Stimulated activated CD8-positive, alpha-beta memory T cell treated with anti-CD3 and anti-CD28 coated beads, Interleukin-12 subunit alpha, Interleukin-12 subunit beta, amount 100 ng/mL, for 4 hours (primary cell): ENCODE measurements at regions not wholly inside any gene's neighbourhood (a gene's known extent, or its start where the extent isn't known, plus 50 kb on each side); places are given as distances from the start of the nearest gene placed in this dataset.

Experiments
- DNase-seq: peaks from one replicate; pipeline ENCODE4 v3.0.0-alpha.2; 2020; ENCODE audit warnings: low read depth

DNA sequence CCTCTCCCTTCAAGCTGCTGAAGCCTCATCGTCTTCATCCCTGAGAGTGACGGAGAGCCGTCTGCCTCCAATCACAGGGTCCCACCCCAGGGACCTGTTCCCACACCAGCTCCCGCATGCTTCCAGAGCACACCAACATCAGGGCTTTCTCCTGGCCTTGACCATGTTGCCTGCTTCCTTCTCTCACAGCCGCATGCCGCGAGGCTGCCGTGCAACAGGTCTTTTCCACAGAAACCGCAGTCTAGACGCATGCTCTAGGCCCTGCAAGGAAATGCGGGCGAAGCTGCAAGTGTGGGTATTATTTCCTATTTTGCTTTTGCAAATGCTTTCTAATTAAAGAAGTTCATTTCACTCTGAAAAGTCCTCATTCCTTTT lies 277.8 kb downstream of the EIPR1 start:
- DNase-seq, result no peak

DNA sequence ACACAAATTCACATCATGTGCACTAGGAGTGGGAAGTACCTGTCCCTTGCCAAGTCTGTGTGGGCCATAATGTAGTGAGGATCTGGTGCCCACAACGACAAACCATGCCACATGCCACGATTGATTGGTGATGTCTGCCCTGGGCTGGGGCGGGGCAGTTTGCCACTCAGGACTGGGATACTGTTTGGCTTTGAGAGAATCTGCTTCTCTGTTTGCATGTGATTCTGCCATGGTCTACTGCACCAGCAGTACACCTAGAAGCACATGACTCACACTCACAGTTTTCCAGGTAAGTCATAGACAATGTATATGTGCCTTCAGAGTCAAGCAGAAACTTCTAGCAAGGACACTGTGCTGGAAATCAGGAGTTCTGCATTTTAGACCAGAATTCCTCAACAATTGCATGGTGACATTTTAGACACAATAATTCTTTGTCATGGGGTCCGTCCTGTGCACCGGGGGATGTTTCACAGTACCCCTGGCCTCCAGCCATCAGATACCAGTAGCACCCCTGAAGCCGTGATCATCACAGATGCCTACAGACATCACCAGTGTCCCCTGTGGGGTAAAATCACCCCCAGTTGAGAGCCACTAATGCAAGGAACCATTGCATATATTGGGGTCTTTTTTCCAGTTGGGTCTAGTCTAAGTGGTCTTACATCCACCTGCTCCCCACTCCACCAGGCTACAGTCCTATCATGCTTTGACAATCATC lies 278.3 kb downstream of the EIPR1 start:
- DNase-seq, result no peak

DNA sequence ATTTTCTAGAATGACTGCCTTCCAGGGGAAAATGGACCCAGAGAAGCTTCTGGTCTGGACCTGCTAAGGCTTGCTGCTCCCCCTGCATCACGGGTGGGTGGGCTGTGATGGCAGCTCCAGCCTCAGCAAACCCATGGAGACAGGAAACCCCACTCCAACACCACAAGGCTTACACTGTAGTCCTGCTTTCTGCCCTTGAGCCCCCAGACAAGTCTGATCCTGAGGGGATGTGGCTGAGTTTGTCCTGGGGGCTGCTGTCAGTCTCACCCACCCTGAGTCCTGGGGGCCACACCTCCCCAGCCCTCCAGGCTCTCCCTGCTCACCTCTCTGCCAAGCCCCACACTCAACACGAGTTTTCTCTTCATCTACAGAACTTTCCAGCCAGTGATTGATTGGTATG lies 279.4 kb downstream of the EIPR1 start:
- DNase-seq, result no peak

DNA sequence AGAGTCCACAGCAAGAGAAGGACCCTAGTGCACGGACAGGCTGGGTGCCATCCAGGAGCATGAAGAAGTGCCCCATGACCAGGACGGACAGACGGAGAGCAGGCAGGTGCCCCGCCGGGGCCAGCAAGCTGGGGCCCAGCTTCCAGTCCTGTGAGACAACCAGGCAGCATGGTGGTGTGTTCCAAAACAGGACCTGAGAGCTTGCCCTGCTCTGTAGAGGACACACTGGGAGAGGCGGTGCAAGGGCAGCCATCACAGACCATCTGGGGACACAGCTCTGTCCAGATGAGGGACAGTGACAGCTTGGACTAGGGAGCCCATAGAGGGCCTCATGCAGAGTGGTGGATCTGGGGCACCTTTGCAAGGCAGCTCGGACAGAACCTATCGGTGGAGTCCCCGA lies 279.8 kb downstream of the EIPR1 start:
- no peak for DNase-seq

DNA sequence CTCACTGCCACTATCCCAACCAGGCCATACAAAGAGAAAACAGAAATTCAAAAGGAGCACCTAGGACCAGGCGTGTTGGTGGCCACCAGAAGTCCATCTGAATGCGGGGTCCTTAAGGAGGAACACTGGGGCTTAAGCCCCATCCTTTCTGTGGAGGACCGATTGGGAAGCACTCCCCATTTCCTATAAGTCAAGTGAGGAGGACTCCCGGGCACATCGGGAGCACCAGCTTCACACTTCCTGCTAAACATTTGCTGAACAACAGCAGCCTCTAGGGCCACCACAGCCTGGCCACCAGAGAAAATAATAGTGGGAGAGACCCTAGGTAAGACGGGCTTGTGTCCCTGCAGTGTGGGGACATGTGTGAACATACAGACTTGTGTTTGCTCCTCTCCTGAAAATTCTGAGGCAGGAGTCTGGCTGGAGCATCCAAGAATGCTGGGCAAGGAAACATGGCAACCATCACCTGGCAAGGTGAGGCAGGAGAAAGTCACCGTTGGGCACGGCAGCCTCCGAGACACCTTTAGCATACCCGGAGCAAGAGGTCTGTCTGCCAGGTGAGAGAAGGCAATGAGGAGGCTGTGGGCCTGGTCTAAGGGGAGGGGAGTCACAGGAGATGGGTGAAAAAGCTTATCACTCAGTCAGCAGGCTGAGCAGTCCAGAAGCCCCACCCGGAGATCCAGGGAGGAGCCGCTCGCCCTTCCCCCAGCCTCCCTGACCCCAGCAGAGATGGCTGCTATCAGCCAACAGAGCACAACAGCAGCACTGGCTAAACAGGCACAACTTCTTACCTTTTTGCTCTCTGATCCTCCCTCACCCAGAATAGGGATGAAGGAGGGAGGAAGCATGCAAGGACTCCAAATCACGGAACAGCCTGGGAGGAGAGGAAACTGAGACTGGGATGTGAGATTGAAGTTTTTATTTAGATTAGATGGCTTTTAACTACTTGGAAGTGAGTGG lies 282.3 kb downstream of the EIPR1 start:
- no peak for DNase-seq

DNA sequence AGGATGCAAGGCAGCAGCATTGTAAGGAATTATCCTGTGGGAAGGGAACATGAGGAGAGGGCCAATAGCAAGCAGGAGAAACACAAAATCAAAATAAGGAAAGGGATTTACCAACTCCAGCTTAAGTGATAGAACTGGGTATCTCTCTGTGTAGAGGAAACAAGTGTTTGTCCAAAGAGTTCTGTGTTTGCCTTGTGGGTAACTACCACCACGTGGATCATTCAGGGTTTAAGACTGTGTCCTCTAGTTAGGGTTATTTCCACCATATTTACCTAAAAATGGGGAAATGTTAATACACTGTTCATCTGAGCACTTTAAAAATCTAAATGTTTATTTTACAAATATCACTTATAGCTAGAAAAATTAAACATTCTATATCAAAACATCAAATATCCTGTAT lies 283.3 kb downstream of the EIPR1 start:
- no peak for DNase-seq

DNA sequence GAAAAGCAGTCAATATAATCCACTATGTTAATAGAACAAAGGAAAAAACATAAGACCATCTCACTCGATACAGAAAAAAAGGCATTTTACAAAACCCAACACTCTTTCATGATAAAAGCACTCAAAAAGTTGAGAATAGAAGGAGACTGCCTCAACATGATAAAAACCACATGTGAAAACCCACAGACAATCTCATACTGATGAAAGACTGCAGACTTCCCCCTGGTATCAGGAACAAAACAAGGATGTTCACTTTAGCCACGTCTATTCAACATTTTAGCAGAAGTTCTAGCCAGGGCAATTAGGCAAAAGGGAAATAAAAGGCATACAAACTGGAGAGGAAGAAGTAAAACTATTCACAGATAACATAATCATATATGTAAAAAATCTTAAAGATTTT lies 285.9 kb downstream of the EIPR1 start:
- DNase-seq, result no peak

DNA sequence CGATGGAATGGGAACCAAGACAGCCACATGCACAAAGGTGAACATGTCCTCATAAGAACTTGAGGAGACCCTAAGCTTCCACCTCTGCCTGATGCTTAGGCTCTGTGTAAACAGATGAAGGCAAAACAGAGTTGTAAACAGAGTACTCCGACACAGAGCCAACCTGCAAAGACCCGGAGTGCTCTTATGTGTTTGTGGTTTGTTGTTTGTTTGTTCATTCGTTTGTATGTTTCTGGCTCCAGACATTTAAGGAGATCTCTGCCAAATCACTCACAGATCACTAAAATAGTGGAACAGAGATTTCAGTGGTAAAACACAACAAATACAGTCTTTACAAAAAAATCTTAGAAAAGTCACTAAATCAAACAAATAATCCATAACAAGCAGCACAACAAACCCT lies 294.9 kb downstream of the EIPR1 start:
- DNase-seq, result no peak

DNA sequence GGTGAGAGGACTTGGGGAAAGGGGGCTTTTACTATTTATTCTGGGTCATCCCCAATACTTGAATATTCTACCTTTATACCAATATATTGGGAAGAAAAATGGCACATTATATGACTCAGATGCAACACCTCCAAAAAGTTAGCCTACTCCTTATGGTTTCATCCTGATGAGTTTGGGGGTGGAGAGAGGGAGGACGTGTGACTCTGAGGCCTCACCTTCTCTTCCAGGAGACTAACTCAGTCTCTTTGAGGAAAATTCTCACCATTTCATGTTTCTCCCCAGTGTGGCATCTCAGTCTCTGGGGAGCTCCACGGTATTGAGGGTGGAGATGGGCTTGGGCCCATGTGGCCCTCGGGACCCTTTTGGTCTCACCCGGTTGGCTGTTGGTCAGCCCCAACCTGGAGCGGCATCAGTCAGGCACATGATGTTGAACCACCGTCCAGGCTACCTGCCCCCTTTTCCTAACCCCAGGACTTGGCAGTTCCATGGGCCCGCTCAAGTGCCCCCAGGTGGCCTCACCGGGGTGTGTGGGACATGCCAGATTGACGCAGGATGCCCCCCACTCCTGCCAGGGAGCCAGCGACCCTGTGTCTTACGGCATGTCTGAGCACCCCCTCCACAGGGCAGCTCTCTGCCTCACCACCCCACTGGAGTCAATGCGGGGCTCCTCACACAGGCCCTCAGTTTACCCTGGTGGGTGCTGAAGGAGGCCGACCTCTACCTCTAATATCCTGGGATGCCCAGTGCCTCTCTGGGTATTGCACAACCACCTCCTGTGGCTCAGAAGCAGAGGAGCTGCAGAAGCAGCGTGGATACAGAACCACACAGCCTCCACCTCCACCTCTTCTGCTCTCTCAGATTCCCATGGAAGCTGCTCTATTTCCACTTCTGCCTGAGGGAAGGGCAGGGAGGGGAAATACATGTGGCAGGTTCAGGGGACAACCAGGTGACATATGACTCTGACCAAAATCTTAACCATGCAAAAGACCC lies 297.4 kb downstream of the EIPR1 start:
- DNase-seq, result no peak

DNA sequence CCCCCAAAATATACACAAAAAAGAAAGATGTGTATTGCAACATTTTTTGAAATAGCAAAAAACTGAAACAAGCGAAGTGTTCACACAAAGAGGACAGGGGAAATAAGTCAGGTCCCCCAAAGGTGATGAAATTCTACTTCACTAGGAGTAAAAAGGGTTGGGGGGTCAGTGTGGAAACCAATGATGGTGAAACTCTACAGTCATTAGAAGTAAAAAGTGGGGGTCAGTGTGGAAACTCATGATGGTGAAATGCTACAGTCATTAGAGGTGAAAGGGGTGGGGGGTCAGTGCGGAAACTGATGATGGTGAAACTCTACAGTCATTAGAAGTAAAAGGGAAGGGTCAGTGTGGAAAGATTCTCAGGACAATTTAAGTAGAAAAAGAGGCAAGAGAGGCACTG lies 298.2 kb downstream of the EIPR1 start:
- DNase-seq, result no peak

DNA sequence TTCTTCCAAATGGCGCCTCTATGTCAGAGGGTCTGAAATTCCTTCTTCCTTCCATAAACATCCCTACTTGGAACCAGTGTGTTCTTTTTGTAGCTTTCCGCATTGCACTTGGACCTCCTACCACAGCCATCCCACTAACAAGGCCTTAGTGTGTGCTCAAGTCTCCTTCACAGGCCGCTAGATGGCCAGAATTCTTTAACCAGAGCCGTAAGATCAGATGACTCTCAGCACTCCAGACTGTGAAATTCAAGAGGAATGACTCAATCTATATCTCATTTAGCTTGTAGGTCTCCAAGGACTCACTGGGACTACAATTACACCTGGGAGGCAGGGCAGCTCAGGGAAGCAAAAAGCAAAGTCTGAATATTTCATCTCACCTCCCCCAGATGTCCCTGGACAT lies 298.9 kb downstream of the EIPR1 start:
- DNase-seq, result no peak

DNA sequence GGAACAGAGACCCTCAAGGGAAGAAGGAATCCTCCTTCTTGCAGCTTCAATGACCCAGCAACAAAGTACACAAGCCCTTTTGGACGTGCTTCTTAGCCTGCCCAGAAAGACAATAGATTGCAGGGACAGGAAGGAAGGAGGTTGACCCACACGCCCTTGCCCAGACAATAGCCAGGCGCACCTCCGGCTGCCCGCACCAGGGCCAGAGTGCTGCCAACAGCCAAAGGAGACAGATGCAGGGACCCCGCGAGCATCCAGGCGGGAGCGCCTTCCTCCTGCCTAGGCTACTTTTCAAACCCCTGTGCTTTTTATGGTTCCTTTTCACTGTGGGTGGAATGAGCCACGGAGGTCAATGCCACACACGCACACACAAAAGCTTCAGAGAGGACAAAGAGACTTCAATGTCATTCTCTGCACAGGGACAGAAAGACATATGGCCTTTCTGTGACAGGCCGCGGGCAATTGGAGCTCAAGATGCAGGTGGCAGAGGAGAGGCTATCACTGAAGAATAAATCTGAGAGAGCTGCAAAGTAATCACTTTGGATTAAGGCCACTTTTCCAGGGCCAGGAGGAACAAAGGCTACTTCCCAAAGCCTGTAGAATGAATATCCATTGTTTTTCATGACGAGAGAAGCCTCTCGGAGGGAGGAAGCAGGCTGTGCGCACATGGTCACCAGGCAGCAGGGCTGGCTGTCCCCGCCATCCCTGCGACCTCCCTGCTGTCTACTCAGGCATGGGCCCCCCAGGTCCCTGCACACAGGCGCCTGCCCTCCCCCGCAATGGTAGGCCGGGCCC lies 300.6 kb downstream of the EIPR1 start:
- DNase-seq, result no peak

DNA sequence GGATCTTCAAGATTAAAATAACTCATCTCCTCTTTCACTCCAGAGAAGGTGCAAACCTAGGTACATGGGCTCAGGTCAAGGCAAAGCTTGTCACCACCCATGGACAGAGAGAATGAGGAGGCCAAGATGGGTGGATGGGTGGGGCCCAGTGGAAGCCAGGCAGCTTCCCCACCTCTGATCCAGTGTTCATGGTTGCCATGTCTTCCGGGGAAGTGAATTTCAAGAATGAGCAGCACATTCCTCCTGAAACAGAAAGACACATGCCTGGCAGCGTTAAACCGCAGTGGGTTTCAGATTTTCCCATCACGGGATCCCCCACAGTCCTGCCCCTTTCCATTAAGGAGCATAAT lies 301.7 kb downstream of the EIPR1 start:
- DNase-seq, result no peak

DNA sequence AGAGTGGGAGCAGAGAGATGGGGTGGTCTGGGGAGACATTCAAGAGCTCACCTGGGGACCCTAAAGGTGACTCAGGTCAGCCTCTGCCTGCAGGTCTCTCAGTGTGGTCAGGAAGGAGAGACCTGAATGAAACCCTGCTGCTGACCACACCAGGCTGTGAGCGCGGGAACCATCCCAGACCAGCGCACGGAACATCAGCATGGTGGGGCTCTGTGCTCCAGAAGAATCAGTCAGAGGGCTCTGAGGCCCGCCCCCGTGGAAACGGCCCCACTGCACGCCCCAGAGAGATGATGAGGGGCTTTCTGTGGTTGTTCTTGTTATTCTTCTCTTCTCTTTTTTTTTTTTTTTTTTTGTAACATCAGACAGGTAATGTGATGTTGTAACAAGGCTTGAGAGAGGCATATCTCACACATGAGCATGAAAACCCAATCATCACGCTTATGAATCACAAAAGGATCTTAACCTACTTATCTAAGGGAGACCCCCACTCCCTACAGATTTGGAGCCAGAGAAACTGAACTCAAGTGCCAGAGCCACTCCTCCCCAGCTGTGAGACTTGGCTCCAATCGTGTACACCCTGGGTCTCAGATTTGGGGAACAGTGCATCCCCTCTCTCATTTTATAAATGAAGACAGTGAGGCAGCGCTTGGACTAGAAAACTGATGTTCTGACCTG lies 302.2 kb downstream of the EIPR1 start:
- no peak for DNase-seq

DNA sequence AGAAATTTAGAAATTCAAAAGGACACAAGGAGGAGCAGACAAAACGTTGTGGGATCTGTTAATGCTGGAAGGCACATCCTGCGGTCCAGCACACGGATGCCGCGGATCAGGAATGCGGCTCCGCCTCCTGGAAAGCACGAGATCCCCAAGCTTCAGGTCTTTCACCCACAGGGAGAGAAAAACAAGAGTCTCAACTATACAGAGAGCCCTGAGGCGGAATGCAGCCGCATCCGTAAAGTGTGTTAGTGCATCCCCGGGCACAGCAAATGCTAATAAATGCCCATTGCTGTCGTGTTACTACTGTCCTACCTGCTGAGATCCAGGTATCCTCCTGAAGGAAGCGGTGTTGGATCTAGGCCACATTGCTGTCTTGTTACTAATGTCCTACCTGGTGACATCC lies 303.9 kb downstream of the EIPR1 start:
- DNase-seq, result no peak

DNA sequence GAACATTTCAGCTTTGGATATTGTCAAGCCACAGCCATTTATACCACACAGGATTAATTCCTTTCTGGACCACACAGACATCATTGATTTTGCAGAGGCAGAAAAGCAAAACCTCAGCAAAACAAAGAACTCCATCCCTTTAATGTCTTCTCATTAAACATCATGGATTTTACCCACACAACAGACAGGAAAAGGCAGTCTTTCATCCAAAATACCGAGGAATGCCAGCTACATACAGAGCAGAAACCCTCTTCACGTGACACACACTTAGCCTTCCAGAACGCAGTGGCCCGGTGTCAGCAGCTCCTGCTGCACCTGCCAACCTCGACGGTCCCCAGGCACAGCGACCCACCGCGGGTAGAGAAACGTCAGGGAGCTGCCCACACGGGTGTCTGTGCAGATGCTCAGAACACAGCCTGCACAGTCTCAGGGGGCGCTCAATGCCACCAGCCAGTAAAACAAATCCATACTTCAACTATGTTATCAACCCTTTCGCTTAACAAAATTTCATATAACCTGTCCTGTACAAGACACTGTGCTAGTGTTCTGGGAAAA lies 304.5 kb downstream of the EIPR1 start:
- DNase-seq, result no peak

DNA sequence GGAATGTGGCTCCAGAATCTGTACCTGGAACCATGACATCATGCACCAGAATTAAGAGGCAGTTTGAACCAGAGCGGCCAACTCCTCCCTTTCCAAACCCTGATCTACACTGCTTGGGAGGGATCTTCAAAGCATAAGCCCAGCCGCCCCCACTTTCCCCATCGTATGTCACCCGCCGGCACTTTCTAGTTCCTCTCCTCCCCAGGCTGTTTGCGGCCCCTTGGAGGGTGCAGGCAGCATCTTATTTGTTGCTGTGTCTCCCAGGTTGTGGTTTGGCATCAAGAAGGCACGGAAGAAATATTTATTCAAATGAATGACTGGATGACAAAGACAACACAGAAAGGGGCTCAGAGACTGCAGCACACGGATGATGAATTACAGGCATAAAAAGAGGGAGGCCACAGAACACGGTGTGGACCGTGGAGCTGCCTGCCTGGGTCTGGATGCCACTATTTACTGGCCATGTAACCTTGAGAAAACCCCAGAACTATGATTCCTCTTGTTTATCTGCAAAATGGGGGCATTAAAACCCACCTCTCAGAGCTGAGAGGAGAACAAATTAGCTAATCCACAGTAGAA lies 305.8 kb downstream of the EIPR1 start:
- DNase-seq, result no peak

DNA sequence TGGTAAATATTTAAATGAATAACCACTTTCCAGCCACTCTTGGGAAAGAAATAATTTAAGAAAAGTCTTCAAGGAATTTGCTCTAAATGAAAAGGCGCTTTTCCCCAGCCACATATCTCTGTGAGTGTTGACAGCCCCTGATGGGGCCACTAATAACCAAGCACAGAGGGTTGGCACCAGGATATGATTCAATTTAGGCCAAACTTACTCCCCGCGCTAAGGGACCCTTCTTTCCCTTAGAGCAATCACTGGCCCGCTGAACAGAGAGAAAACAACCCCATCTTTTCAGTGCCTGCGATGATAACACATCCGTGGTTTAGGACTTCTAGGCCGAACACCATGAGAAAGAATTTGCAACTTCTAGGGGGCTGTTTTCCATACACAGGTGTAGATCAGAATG lies 310.8 kb downstream of the EIPR1 start:
- DNase-seq, result no peak

DNA sequence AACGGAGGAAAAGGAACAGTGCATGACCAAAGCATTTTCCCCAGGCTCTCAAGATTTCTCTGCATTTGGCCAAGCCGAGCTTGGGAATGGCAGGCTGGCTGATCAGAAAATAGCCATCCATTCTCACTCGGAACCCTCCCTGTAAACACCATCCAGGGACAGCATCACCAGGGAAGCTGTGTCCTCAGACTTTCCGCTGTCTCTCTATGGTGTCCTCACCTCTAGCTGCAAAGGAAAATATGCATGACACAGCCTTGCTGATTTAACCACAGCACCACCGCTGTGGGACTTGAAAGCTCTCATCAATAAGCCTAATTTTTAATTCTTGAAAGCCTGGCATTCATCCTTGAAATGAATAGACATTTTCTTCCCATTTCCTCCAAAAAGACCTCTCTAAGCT lies 311.7 kb downstream of the EIPR1 start:
- no peak for DNase-seq
